ENCODE measurements at regions not wholly inside any gene's neighbourhood (a gene's known extent, or its start where the extent isn't known, plus 50 kb on each side); places are given as distances from the start of the nearest gene placed in this dataset.

GRCh38 chr1:70666381-70667140, 255.5 kb downstream of the CTH start:
- no peak overlapping the region for H2BK5ac ChIP-seq (ENCODE audit: low read depth, low read length)
- no peaks in the 10 kb centered on the region for H3K23me2 ChIP-seq (ENCODE audit: low read depth, low read length)
- H2AK5ac ChIP-seq (ENCODE audit: low read depth, low read length) = no peak overlapping the region
- FAIRE-seq (no peak), DNase-seq (ENCODE audit: low read depth in 1 of 2, low spot score in 2 of 2) (no peak)
- H3K79me1 ChIP-seq (ENCODE audit: low read depth, low read length) = no peaks in the 10 kb centered on the region
- no peaks in the 10 kb centered on the region for H3K79me2 ChIP-seq (ENCODE audit: control insufficient read depth in 1 of 2, insufficient read depth in 2 of 2, low read length in 2 of 2)
- H4K5ac ChIP-seq (ENCODE audit: insufficient read length, low read depth, low read length) = no peak overlapping the region
- no peaks in the 10 kb centered on the region for H4K20me1 ChIP-seq (replicated peaks in 1 of 2; ENCODE audit: control insufficient read depth in 1 of 2, insufficient read depth in 2 of 2, low read length in 2 of 2)
- H3K36me3 ChIP-seq (ENCODE audit: control insufficient read depth in 2 of 4, insufficient read depth in 4 of 4, low read length in 3 of 4) = no peaks in the 10 kb centered on the region
- H3K27me3 ChIP-seq (replicated peaks in 1 of 4; ENCODE audit: control insufficient read depth in 3 of 4, extremely low read depth in 1 of 4, insufficient read depth in 3 of 4, low read length in 3 of 4) = no peaks in the 10 kb centered on the region
- no peak overlapping the region for H3K4ac ChIP-seq (replicated peaks; ENCODE audit: insufficient read length, low read depth, low read length)
- ChIA-PET POLR2A (ENCODE audit: partially characterized antibody) (no interaction called here), CTCF (ENCODE audit: partially characterized antibody) (no interaction called here)
- no peak overlapping the region for H4K91ac ChIP-seq (replicated peaks; ENCODE audit: insufficient read length, low read length)
- no peaks in the 10 kb centered on the region for H3K9me3 ChIP-seq (ENCODE audit: insufficient read depth in 2 of 2, low read depth in 1 of 2, low read length in 1 of 2)
- H4K8ac ChIP-seq (ENCODE audit: extremely low read depth, insufficient read depth, low read length) = no peak overlapping the region
- no peak overlapping the region for H3K18ac ChIP-seq (ENCODE audit: extremely low read depth, low read length)
- H3K23ac ChIP-seq (ENCODE audit: insufficient read length) = no peak overlapping the region
- no peak overlapping the region for H2BK12ac ChIP-seq (ENCODE audit: low read depth, low read length)
- H2BK120ac ChIP-seq (replicated peaks; ENCODE audit: low read depth, low read length) = no peak overlapping the region
- no peaks in the 10 kb centered on the region; a peak in 1 of 7 replicates for H3K4me1 ChIP-seq (replicated peaks in 1 of 4; ENCODE audit: control insufficient read depth in 3 of 4, insufficient read depth in 4 of 4, low read length in 3 of 4)
- no peak overlapping the region for H3K56ac ChIP-seq (replicated peaks; ENCODE audit: insufficient read length, low read depth, low read length)
- WGBS, 2 experiments (ENCODE audit: extremely low coverage in 1 of 2, insufficient coverage in 1 of 2, insufficient read length in 1 of 2, insufficient replicate concordance in 2 of 2, low coverage in 1 of 2, low lambda C conversion rate in 2 of 2, missing lambda C conversion rate in 1 of 2) = 83% methylated on average over 8 of the region's 8 CpGs; no CpG with 5 or more reads in 1 of the 2 experiments
- H3K4me3 ChIP-seq (ENCODE audit: extremely low read depth in 1 of 4, insufficient read depth in 2 of 4, low read depth in 3 of 4, low read length in 4 of 4) = no peak overlapping the region
- H3K27ac ChIP-seq (ENCODE audit: low read depth, low read length) = no peak overlapping the region
- no peak overlapping the region for H2BK15ac ChIP-seq (ENCODE audit: low read length)
- no peak overlapping the region for H2AFZ ChIP-seq (ENCODE audit: low read length)
- no peak overlapping the region for H2BK20ac ChIP-seq (ENCODE audit: low read length)
- no peak overlapping the region for H3K14ac ChIP-seq (ENCODE audit: insufficient read length)
- TF ChIP-seq ATF2 (IDR thresholded peaks at IDR 0.05; ENCODE audit: low read length) = no peak
- TF ChIP-seq NRF1 (IDR thresholded peaks at IDR 0.05; ENCODE audit: low read depth, low read length) = no peak
- no peak for TF ChIP-seq POU5F1 (IDR thresholded peaks at IDR 0.05; ENCODE audit: low read depth, low read length)
- no peak for TF ChIP-seq CHD2 (IDR thresholded peaks at IDR 0.05; ENCODE audit: low read length)
- no peak for TF ChIP-seq RNF2 (IDR thresholded peaks at IDR 0.05; ENCODE audit: borderline replicate concordance, low read depth, low read length, missing control alignments, poor library complexity, severe bottlenecking)
- no peak for TF ChIP-seq ASH2L (IDR thresholded peaks at IDR 0.05; ENCODE audit: low read length)
- H3K9ac ChIP-seq (replicated peaks in 1 of 4; ENCODE audit: extremely low read depth in 1 of 4, low read depth in 3 of 4, low read length in 3 of 4) = no peak overlapping the region
- H3K4me2 ChIP-seq (ENCODE audit: insufficient read depth in 1 of 2, low read depth in 2 of 2, low read length in 2 of 2) = no peak overlapping the region
